ENCODE measurements at regions not wholly inside any gene's neighbourhood (a gene's known extent, or its start where the extent isn't known, plus 50 kb on each side); places are given as distances from the start of the nearest gene placed in this dataset.

- ATAC-seq (ENCODE audit: insufficient read depth, low read depth): no peak
- no peak for TF ChIP-seq EZH2 (IDR thresholded peaks at IDR 0.05; ENCODE audit: borderline replicate concordance, low read depth, low read length, severe bottlenecking)
- TF ChIP-seq, protein P1, sequence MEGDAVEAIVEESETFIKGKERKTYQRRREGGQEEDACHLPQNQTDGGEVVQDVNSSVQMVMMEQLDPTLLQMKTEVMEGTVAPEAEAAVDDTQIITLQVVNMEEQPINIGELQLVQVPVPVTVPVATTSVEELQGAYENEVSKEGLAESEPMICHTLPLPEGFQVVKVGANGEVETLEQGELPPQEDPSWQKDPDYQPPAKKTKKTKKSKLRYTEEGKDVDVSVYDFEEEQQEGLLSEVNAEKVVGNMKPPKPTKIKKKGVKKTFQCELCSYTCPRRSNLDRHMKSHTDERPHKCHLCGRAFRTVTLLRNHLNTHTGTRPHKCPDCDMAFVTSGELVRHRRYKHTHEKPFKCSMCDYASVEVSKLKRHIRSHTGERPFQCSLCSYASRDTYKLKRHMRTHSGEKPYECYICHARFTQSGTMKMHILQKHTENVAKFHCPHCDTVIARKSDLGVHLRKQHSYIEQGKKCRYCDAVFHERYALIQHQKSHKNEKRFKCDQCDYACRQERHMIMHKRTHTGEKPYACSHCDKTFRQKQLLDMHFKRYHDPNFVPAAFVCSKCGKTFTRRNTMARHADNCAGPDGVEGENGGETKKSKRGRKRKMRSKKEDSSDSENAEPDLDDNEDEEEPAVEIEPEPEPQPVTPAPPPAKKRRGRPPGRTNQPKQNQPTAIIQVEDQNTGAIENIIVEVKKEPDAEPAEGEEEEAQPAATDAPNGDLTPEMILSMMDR (IDR thresholded peaks at IDR 0.05; ENCODE audit: borderline replicate concordance, extremely low read depth, low read length, poor library complexity, severe bottlenecking): no peak
- H3K27ac ChIP-seq (ENCODE audit: low read length): no peak overlapping the region
These were observed 370.9 kb downstream of the COL12A1 start for GRCh38 chr6:74834967-74835366.

DNA sequence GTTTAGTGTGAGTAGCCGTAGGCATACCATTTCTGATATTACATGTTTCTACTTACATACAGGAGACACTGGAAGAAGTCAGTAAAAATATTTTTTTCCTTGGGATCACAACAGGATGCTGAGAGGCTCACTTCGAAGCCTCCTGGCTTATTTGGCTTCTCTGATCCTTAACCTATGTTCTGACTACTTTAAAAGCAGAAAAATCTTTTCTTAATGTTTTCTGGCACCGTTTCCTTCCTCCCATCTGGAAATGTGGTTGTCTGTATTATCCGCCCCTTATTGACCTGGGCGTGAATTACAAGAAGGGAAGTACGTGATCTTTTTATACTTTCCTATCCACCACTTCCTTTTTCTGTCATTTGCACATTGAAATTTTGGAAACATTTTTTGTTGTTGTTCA, 379.6 kb downstream of the COL12A1 start:
- Histone ChIP-seq H3K4me2 (ENCODE audit: insufficient read depth, low read length) (no peak overlapping the region), H3K27ac (ENCODE audit: low read length) (no peak overlapping the region)

More at GRCh38 chr6:74834967-74835366, 370.9 kb downstream of the COL12A1 start:
- H3K4me2 ChIP-seq (ENCODE audit: insufficient read depth, low read length): no peak overlapping the region
- no peak overlapping the region for H3K4me3 ChIP-seq (ENCODE audit: low read depth in 1 of 2, low read length in 2 of 2)
- H3K9ac ChIP-seq (ENCODE audit: low read depth, low read length): no peak overlapping the region
- H3K79me2 ChIP-seq (ENCODE audit: insufficient read depth, low read length): no peaks in the 10 kb centered on the region
- no peaks in the 10 kb centered on the region for H3K27me3 ChIP-seq (ENCODE audit: insufficient read depth, low read length, poor library complexity)
- no peak overlapping the region for H2AFZ ChIP-seq (ENCODE audit: low read depth, low read length)
- H4K20me1 ChIP-seq (ENCODE audit: insufficient read depth, low read length): no peaks in the 10 kb centered on the region
- no peaks in the 10 kb centered on the region for H3K4me1 ChIP-seq (ENCODE audit: insufficient read depth, low read length)
- no peaks in the 10 kb centered on the region for H3K36me3 ChIP-seq (ENCODE audit: insufficient read depth, low read length)
- DNase-seq: no peak
- no peaks in the 10 kb centered on the region for H3K9me3 ChIP-seq (ENCODE audit: insufficient read depth, low read length, severe bottlenecking)

DNA sequence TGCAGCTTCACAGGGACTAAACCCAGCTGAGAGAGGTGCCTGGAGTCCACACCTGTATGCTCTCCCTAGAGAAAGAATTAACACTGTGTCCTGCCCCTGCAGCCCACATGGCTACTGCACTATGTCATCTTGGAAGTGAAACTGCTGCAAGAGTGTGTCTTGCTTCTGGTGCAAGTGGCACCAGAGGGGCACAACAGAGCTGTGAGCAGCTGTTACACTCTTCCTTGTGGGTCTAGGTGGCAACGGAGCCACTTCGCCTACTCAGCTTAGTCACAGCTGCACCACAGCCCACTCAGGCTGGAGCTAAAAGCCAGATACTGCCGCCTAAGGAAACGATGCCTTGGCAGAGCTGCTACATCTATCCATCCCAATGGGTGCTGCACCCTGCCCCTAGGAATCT, 391.4 kb downstream of the COL12A1 start:
- DNase-seq (no peak), ATAC-seq (ENCODE audit: insufficient read depth, low read depth) (no peak)
- Histone ChIP-seq H3K4me3 (ENCODE audit: low read depth in 1 of 2, low read length in 2 of 2) (no peak overlapping the region), H3K36me3 (ENCODE audit: insufficient read depth, low read length) (no peaks in the 10 kb centered on the region), H2AFZ (ENCODE audit: low read depth, low read length) (no peak overlapping the region), H3K27me3 (ENCODE audit: insufficient read depth, low read length, poor library complexity) (no peaks in the 10 kb centered on the region), H3K9ac (ENCODE audit: low read depth, low read length) (no peak overlapping the region), H3K27ac (ENCODE audit: low read length) (no peak overlapping the region), H3K9me3 (ENCODE audit: insufficient read depth, low read length, severe bottlenecking) (no peaks in the 10 kb centered on the region), H3K4me2 (ENCODE audit: insufficient read depth, low read length) (no peak overlapping the region), H3K79me2 (ENCODE audit: insufficient read depth, low read length) (no peaks in the 10 kb centered on the region), H4K20me1 (ENCODE audit: insufficient read depth, low read length) (no peaks in the 10 kb centered on the region), H3K4me1 (ENCODE audit: insufficient read depth, low read length) (no peaks in the 10 kb centered on the region)
- TF ChIP-seq, protein P1 (IDR thresholded peaks at IDR 0.05; ENCODE audit: borderline replicate concordance, extremely low read depth, low read length, poor library complexity, severe bottlenecking): no peak
- TF ChIP-seq EZH2 (IDR thresholded peaks at IDR 0.05; ENCODE audit: borderline replicate concordance, low read depth, low read length, severe bottlenecking): no peak

More for the DNA sequence above, 379.6 kb downstream of the COL12A1 start:
- Histone ChIP-seq H3K9me3 (ENCODE audit: insufficient read depth, low read length, severe bottlenecking) (no peaks in the 10 kb centered on the region), H3K27me3 (ENCODE audit: insufficient read depth, low read length, poor library complexity) (no peaks in the 10 kb centered on the region), H3K79me2 (ENCODE audit: insufficient read depth, low read length) (no peaks in the 10 kb centered on the region), H4K20me1 (ENCODE audit: insufficient read depth, low read length) (no peaks in the 10 kb centered on the region), H3K4me3 (ENCODE audit: low read depth in 1 of 2, low read length in 2 of 2) (no peak overlapping the region), H3K9ac (ENCODE audit: low read depth, low read length) (no peak overlapping the region), H3K4me1 (ENCODE audit: insufficient read depth, low read length) (no peaks in the 10 kb centered on the region), H3K36me3 (ENCODE audit: insufficient read depth, low read length) (no peaks in the 10 kb centered on the region), H2AFZ (ENCODE audit: low read depth, low read length) (no peak overlapping the region)
- TF ChIP-seq, protein P1 (IDR thresholded peaks at IDR 0.05; ENCODE audit: borderline replicate concordance, extremely low read depth, low read length, poor library complexity, severe bottlenecking): no peak
- TF ChIP-seq EZH2 (IDR thresholded peaks at IDR 0.05; ENCODE audit: borderline replicate concordance, low read depth, low read length, severe bottlenecking): no peak
- ATAC-seq (ENCODE audit: insufficient read depth, low read depth) (no peak), DNase-seq (no peak)

- H3K4me1 ChIP-seq (ENCODE audit: insufficient read depth, low read length): no peaks in the 10 kb centered on the region
- no peak overlapping the region for H3K27ac ChIP-seq (ENCODE audit: low read length)
- H3K79me2 ChIP-seq (ENCODE audit: insufficient read depth, low read length): no peaks in the 10 kb centered on the region
- no peak overlapping the region for H3K4me2 ChIP-seq (ENCODE audit: insufficient read depth, low read length)
- DNase-seq (no peak), ATAC-seq (ENCODE audit: insufficient read depth, low read depth) (no peak)
- H3K27me3 ChIP-seq (ENCODE audit: insufficient read depth, low read length, poor library complexity): no peaks in the 10 kb centered on the region
- H3K36me3 ChIP-seq (ENCODE audit: insufficient read depth, low read length): no peaks in the 10 kb centered on the region
- H4K20me1 ChIP-seq (ENCODE audit: insufficient read depth, low read length): no peaks in the 10 kb centered on the region
- H2AFZ ChIP-seq (ENCODE audit: low read depth, low read length): no peak overlapping the region
- TF ChIP-seq EZH2 (IDR thresholded peaks at IDR 0.05; ENCODE audit: borderline replicate concordance, low read depth, low read length, severe bottlenecking): no peak
- TF ChIP-seq, protein P1 (IDR thresholded peaks at IDR 0.05; ENCODE audit: borderline replicate concordance, extremely low read depth, low read length, poor library complexity, severe bottlenecking): no peak
- H3K9ac ChIP-seq (ENCODE audit: low read depth, low read length): no peak overlapping the region
- H3K9me3 ChIP-seq (ENCODE audit: insufficient read depth, low read length, severe bottlenecking): no peaks in the 10 kb centered on the region
- H3K4me3 ChIP-seq (ENCODE audit: low read depth in 1 of 2, low read length in 2 of 2): no peak overlapping the region
These were observed 398.2 kb downstream of the COL12A1 start for GRCh38 chr6:74807674-74808073.
